Mesodermal cell (in vitro differentiated cells): ENCODE measurements at regions not wholly inside any gene's neighbourhood (a gene's known extent, or its start where the extent isn't known, plus 50 kb on each side); places are given as distances from the start of the nearest gene placed in this dataset.
A peak's percentile ranks its signal among the peaks of the same experiment; 100 is the strongest.

ENCODE experiments used
- H3K27ac ChIP-seq: 2 replicates; pipeline ENCODE4 v1.7.0; 2013; ENCODE audit warnings: mild to moderate bottlenecking, low read depth, low read length, moderate library complexity; ENCODE audit not compliant: severe bottlenecking
- H3K36me3 ChIP-seq: 2 replicates; pipeline ENCODE4 v1.7.1; 2013; ENCODE audit warnings: mild to moderate bottlenecking, low read length, moderate library complexity; ENCODE audit not compliant: control insufficient read depth, insufficient read depth
- H3K4me1 ChIP-seq: one replicate; pipeline ENCODE4 v1.7.1; 2013; ENCODE audit warnings: mild to moderate bottlenecking, low read length; ENCODE audit not compliant: insufficient read depth, control insufficient read depth, poor library complexity, severe bottlenecking
- H3K4me3 ChIP-seq: 2 replicates; pipeline ENCODE4 v1.7.0; 2013; ENCODE audit warnings: low read length, control low read depth, mild to moderate bottlenecking; ENCODE audit not compliant: insufficient read depth, poor library complexity, severe bottlenecking; ENCODE audit errors: extremely low read depth
- H3K9me3 ChIP-seq: 2 replicates; pipeline ENCODE4 v1.7.1; 2013; ENCODE audit warnings: mild to moderate bottlenecking, low read length, moderate library complexity; ENCODE audit not compliant: control insufficient read depth
- WGBS, 2 experiments: methylation state at CpG; one replicate each; pipeline ENCODE4 v1.1.5; 2013; ENCODE audit warnings: missing lambda C conversion rate in 2 of 2; ENCODE audit not compliant: insufficient coverage in 2 of 2; 5-methylcytosine and 5-hydroxymethylcytosine counted together

GRCh38 chrX:13428053-13428786 lies 108.4 kb upstream of the ATXN3L start:
- no peak overlapping the region for H3K4me3 ChIP-seq
- no peaks in the 10 kb centered on the region for H3K9me3 ChIP-seq
- H3K27ac ChIP-seq, result no peak overlapping the region
- 0% methylated on average over 1 of the region's 5 CpGs; no CpG with 5 or more reads in 1 of the 2 experiments for WGBS, 2 experiments
- no peaks in the 10 kb centered on the region for H3K36me3 ChIP-seq
- H3K4me1 ChIP-seq, result peaks cover 8% of the 10 kb centered on the region

- no peaks in the 10 kb centered on the region for H3K36me3 ChIP-seq
- H3K9me3 ChIP-seq, result no peaks in the 10 kb centered on the region
- no peak overlapping the region for H3K27ac ChIP-seq
- peaks cover 8% of the 10 kb centered on the region for H3K4me1 ChIP-seq
- WGBS, 2 experiments, result 92% methylated on average over 2 to 3 of the region's 5 CpGs
- no peak overlapping the region for H3K4me3 ChIP-seq
These were observed 107.7 kb upstream of the ATXN3L start for GRCh38 chrX:13427441-13428052.

- Histone ChIP-seq H3K27ac (peak overlapping the region; percentile 41), H3K36me3 (no peaks in the 10 kb centered on the region), H3K4me3 (no peak overlapping the region), H3K9me3 (no peaks in the 10 kb centered on the region), H3K4me1 (peaks cover 5% of the 10 kb centered on the region)
- WGBS, 2 experiments, result 83 to 100% methylated on average over 1 to 2 of the region's 4 CpGs
These were observed 100.8 kb upstream of the ATXN3L start for GRCh38 chrX:13420545-13421183.

- H3K4me1 ChIP-seq, result peaks cover 5% of the 10 kb centered on the region
- H3K9me3 ChIP-seq, result no peaks in the 10 kb centered on the region
- no peak overlapping the region for H3K4me3 ChIP-seq
- H3K27ac ChIP-seq, result no peak overlapping the region
- WGBS, 2 experiments, result 100% methylated on average over 5 of the region's 9 CpGs; no CpG with 5 or more reads in 1 of the 2 experiments
- no peaks in the 10 kb centered on the region for H3K36me3 ChIP-seq
These were observed 100.1 kb upstream of the ATXN3L start for GRCh38 chrX:13419918-13420317.

GRCh38 chrX:13419276-13419675 lies 99.4 kb upstream of the ATXN3L start:
- H3K4me3 ChIP-seq, result no peak overlapping the region
- no peaks in the 10 kb centered on the region for H3K36me3 ChIP-seq
- WGBS, 2 experiments, result 93 to 100% methylated on average over 4 to 7 of the region's 9 CpGs
- peaks cover 5% of the 10 kb centered on the region for H3K4me1 ChIP-seq
- no peaks in the 10 kb centered on the region for H3K9me3 ChIP-seq
- peak overlapping the region; percentile 80 for H3K27ac ChIP-seq

GRCh38 chrX:13418126-13419097 lies 98.6 kb upstream of the ATXN3L start:
- 67 to 72% methylated on average over 1 to 2 of the region's 8 CpGs for WGBS, 2 experiments
- H3K9me3 ChIP-seq, result no peaks in the 10 kb centered on the region

GRCh38 chrX:13415509-13415908 lies 95.7 kb upstream of the ATXN3L start:
- Histone ChIP-seq H3K9me3 (no peaks in the 10 kb centered on the region), H3K36me3 (no peaks in the 10 kb centered on the region), H3K4me1 (peaks cover 3% of the 10 kb centered on the region), H3K4me3 (no peak overlapping the region), H3K27ac (no peak overlapping the region)
- WGBS, 2 experiments, result no CpG with 5 or more reads among the region's 7 CpGs

More at GRCh38 chrX:13418126-13419097, 98.6 kb upstream of the ATXN3L start:
- Histone ChIP-seq H3K4me3 (no peak overlapping the region), H3K27ac (peak overlapping the region; percentile 80), H3K36me3 (no peaks in the 10 kb centered on the region), H3K4me1 (peaks cover 5% of the 10 kb centered on the region)

- no peaks in the 10 kb centered on the region for H3K36me3 ChIP-seq
- no peak overlapping the region for H3K27ac ChIP-seq
- WGBS, 2 experiments, result 60 to 71% methylated on average over 1 to 4 of the region's 8 CpGs
- H3K4me3 ChIP-seq, result no peak overlapping the region
- H3K4me1 ChIP-seq, result no peaks in the 10 kb centered on the region
- H3K9me3 ChIP-seq, result no peaks in the 10 kb centered on the region
These were observed 94.3 kb upstream of the ATXN3L start for GRCh38 chrX:13414006-13414647.

GRCh38 chrX:13412208-13412600 lies 92.4 kb upstream of the ATXN3L start:
- Histone ChIP-seq H3K27ac (no peak overlapping the region), H3K4me3 (no peak overlapping the region), H3K36me3 (no peaks in the 10 kb centered on the region), H3K9me3 (no peaks in the 10 kb centered on the region), H3K4me1 (no peaks in the 10 kb centered on the region)
- no CpG with 5 or more reads among the region's 8 CpGs for WGBS, 2 experiments
